ENCODE measurements at regions not wholly inside any gene's neighbourhood (a gene's known extent, or its start where the extent isn't known, plus 50 kb on each side); places are given as distances from the start of the nearest gene placed in this dataset.
A peak's percentile ranks its signal among the peaks of the same experiment; 100 is the strongest.

DNA sequence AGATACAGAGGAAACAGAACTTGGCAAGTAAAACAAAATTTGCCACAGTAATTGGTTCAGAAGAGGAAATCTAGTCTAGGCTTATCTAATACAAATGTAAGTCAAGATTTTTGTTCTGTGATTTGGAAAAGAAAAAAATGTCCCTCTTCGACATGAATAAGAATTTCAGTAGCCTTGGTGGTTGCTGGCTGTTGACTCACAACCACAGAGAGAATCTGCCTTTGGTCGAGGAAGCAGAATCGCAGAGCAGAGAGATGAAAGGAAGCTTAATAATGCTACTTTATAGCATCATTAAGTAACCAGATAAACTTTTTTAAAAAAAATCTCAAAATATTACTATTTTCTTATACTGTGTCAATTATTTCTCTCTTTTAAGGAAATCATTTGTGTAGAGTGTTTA is 1096.6 kb downstream of the FLRT2 start:
- DNase-seq (ENCODE audit: low spot score): peak; percentile 31

DNA sequence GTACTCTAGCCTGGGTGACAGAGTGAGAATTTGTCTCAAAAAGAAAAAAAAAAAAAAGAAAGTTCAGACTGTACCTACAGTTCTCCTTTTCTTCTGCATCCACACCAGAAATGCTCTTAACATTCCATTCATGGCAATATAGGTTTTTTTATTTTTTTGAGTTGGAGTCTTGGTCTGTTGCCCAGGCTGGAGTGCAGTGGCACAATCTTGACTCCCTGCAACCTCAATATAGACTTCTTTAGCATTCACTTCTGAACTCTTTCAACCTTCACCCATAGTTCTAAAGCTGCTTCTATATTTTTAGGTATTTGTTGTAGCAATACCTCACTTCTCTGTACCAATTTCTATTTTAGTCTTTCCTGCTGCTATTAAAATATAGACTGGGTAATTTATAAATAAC is 1095.7 kb downstream of the FLRT2 start:
- DNase-seq (ENCODE audit: low spot score): no peak

DNA sequence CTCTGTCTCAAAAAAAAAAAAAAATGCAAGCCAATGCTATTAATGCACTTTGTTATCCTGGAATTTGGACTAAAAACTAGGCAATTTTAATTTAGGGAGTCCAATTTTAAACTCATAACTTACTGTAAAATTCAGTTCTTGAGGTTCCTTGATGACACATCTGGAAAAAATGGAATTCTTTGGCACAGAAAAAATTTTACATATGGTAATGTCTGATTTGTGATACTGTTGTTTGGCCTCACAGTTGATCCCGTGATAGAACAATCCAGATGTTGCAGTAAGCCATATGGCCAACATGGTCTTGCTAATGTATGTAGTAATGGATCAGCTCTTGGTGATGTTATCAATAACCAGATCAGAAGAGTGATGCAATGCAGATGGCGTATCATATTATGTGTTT is 1089.8 kb downstream of the FLRT2 start:
- DNase-seq (ENCODE audit: low spot score): no peak

GRCh38 chr14:86613786-86614185 is 1083.8 kb downstream of the FLRT2 start:
- no peak for DNase-seq (ENCODE audit: low spot score)

GRCh38 chr14:86613126-86613525 is 1083.2 kb downstream of the FLRT2 start:
- DNase-seq (ENCODE audit: low spot score): no peak

- no peak for DNase-seq (ENCODE audit: low spot score)
Measured at GRCh38 chr14:86604561-86604960, 1074.6 kb downstream of the FLRT2 start.

DNA sequence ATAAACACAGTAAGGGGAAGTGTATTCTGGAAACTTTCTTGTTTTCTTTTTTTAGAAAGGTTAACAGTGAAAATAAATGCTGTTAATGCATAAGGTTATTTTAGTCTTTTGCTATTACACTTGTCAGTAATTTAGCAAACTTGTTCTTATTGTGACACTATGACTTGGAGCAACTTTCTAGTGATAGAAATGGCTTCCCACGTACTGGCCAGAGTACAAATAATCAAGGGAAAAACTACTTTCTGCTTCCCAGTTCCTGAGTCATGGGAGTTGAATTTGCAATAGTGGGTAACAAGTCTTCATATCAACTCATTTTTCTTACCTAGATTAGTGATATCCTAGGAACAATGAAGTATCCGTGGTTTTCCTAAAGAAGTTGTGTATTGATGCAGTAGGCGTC is 1072.3 kb downstream of the FLRT2 start:
- no peak for DNase-seq (ENCODE audit: low spot score)

GRCh38 chr14:86601813-86602212 is 1071.9 kb downstream of the FLRT2 start:
- DNase-seq (ENCODE audit: low spot score): no peak

DNA sequence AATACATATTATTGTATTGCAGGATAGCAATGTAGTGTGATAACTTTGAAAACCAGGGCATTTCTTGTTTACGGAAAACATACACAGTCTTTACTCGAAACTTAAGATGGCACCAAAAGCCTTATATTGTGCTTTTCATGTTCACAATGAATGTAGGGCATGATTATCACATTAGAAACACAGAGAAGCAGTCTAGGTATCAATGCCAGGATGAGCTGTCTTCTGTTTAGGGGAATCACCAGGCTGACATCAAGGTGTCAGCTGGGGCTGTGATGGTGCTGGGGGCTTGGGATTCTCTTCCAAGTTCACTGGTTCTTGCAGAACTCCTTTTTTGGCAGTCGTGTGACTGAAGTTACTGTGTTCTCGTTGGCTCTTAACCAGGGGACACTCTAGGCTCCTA is 1067.3 kb downstream of the FLRT2 start:
- DNase-seq (ENCODE audit: low spot score): no peak

GRCh38 chr14:86596024-86596423 is 1066.1 kb downstream of the FLRT2 start:
- DNase-seq (ENCODE audit: low spot score): no peak

DNA sequence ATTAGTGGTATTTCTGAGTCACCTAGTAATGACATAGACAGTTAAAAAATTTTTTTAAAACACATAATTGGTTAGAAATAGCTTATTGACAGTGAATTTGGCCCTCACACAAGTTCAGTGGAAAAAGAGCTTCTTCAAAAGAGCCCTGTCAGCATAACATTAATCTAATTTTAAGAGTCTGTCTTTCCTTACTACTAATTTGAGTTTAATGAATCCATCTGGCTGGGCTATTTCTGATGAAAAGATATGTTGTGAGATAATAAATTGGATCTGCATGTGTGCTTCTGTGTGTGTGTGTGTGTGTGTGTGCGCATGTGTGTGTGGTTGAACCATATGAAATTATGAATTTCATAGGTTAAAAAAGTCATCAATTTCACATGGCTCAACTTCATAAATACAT is 1045.2 kb downstream of the FLRT2 start:
- no peak for DNase-seq (ENCODE audit: low spot score)

GRCh38 chr14:86574778-86575129 is 1044.8 kb downstream of the FLRT2 start:
- DNase-seq (ENCODE audit: low spot score): no peak

GRCh38 chr14:86574051-86574777 is 1044.3 kb downstream of the FLRT2 start:
- peak; percentile 58 for DNase-seq (ENCODE audit: low spot score)

DNA sequence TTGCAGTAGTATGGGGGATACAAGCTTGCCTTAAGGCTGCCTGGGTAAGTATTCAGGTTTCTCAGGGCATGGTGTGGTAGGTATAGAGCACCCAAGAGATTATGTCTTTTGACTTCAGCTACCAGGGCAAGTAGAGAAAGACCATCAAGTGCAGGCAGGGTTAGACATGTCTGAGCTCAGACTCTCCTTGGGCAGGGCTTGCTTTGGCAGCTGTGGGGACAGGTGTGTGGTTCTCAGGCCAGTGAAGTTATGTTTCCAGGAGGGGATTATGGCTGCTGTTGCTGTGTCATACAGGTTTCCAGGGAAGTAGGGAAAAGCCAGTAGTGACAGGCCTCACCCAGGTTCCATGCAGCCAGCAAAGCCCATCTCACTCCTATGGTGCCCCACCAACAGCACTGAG is 1040.4 kb downstream of the FLRT2 start:
- no peak for DNase-seq (ENCODE audit: low spot score)

GRCh38 chr14:86543521-86543920 is 1013.6 kb downstream of the FLRT2 start:
- no peak for DNase-seq (ENCODE audit: low spot score)

- no peak for DNase-seq (ENCODE audit: low spot score)
Measured at GRCh38 chr14:86541972-86542371, 1012.0 kb downstream of the FLRT2 start.

- no peak for DNase-seq (ENCODE audit: low spot score)
Measured at GRCh38 chr14:86540636-86541247, 1010.8 kb downstream of the FLRT2 start.

DNA sequence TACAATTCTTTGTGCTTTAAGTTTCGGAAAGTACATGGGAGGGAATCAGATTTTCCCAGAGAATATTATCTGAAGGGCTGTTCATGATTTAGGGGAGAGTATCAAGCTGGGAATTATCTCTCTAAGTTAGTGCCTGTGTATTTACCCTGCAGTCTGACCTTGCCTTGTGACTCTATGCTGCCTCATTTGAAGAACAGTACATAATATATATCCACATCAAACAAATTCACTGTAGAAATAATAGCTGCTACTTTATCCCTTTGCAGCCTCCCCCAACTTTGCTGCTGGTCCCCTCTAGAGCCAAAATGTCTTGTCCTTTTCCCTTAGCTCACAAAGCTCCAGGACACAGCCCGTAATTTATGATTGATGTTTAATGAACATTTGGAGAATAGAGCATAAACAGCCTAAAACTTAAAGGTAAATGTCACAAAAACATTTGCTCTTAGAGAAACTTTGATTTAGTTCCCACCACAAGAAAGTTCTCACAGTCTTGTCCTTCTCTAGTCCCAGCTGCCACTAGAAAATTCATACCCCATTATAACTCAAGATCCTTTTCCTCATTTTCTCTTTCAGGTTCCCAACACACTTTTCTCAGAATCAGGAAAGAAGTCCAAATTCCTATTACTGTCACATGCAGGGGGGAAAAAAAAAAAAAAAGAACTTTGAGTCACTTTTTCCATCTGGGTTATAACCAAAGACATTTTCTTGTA is 1009.6 kb downstream of the FLRT2 start:
- DNase-seq (ENCODE audit: low spot score): no peak

DNA sequence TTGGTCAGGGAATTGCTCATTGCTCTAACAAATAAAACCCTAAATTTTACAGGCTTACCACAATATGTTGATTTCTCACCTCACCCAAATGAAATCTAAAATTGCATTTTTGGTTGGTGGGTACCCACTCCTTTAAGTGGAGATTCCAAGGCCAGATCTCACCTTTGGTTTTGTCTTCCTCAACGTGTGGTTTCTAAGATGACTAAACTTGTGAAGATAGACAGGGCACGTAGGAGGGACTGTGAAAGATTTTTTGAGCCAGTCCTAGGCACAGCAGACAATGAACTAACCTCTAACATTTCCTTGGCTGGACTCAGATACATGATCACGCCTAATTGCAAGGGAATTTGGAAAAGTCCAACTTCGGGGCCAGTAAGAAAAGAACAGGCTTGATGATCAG is 1003.9 kb downstream of the FLRT2 start:
- DNase-seq (ENCODE audit: low spot score): no peak

DNA sequence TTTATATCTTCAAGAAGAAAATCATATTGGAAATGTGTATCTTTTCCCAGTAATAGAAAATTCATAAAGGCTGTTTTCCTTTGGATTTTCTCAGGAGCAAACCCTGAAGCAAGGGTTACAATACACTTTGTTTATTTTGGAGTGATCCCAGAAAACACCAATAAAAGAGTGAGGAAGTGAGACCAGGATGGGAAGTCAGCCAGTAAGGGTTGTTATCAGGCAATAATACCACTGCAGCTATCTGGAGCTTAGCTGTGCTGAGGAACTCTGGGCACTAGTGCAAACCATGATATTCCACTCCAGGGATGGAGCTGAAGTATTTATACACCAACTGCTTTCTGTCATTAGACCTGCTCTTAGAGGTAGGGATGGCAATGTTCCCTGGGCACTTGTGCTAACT is 1002.3 kb downstream of the FLRT2 start:
- DNase-seq (ENCODE audit: low spot score): no peak

GRCh38 chr14:86530457-86530856 is 1000.5 kb downstream of the FLRT2 start:
- DNase-seq (ENCODE audit: low spot score): no peak

- no peak for DNase-seq (ENCODE audit: low spot score)
Measured at GRCh38 chr14:86527312-86527711, 997.4 kb downstream of the FLRT2 start.

DNA sequence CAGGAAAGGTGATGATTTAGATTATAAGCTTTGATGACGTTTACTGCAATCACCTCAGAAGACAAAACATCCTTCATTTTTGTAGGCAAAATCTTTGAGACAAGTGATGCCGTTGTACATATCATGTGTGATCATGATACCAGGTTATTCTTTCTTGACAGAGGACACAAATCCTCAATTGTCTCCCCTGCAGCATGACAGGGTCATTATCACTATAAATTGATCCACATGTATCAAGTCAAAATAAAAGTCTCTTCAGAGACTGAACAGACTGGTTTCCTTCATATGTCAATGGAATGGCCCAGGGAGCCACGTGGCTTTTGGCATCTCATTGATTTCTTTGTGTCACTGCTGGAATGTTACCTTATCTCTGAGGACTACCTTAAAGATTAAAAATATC is 995.7 kb downstream of the FLRT2 start:
- no peak for DNase-seq (ENCODE audit: low spot score)

DNA sequence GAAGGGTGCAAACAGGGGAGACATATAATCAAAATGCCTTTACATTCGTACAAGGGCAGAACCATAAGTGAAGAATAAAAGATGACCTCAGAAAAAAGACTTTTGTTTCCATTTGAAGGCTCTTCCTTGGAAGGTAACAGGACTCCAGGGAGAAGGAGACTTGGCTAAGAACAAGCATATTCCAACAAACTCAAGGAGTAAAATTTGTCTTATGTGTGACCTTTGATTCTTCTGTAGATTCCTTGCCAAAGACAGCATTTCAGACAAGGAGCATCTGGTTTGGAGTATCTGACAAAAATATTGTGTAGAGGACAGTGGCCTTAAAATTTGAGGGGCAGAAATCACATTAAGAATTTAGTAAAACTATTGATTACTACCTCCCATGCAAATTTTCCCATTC is 991.9 kb downstream of the FLRT2 start:
- DNase-seq (ENCODE audit: low spot score): no peak
